ENCODE measurements at regions not wholly inside any gene's neighbourhood (a gene's known extent, or its start where the extent isn't known, plus 50 kb on each side); places are given as distances from the start of the nearest gene placed in this dataset.

DNA sequence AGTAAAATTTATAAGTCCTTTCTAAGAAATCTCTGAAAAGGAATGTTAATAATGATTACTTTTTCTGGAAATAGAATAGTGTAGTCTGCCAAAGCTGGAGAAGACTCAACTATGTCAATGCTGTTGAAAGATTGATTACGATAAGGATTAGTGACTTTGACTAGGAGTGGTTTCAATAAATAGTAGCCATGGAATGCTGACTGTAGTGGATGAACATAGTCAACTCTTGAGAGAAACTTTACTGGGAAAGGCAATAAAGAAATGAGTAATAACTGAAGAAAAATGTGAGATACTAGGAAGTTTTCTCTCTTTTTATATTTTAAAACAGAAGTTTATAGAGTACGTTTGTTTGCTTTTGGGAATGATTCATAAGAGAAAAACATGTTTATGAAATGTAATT, 105.0 kb upstream of the CDK13 start:
- WGBS (ENCODE audit: insufficient coverage, low coverage, missing lambda C conversion rate) = 0% methylated on average over 2 of the region's 2 CpGs
- in situ Hi-C loops (cut with MboI) = no loop called here
- no peak overlapping the region for H3K4me3 ChIP-seq
- ChIA-PET CTCF (ENCODE audit: low intra/inter-chr PET ratio) (no interaction called here), POLR2A (no interaction called here)
- FAIRE-seq = no peak
- H3K9me3 ChIP-seq (replicated peaks; ENCODE audit: control insufficient read depth, insufficient read depth, low read depth, low read length) = no peaks in the 10 kb centered on the region
- no peak overlapping the region for H2AFZ ChIP-seq (ENCODE audit: low read depth, low read length)
- no peak overlapping the region for H3K4me2 ChIP-seq (ENCODE audit: insufficient read depth, low read length)
- no peaks in the 10 kb centered on the region for H3K4me1 ChIP-seq (replicated peaks in 1 of 2; ENCODE audit: control insufficient read depth in 2 of 2, insufficient read depth in 2 of 2, low read length in 2 of 2)
- H3K36me3 ChIP-seq (ENCODE audit: control insufficient read depth, insufficient read depth, low read length) = no peaks in the 10 kb centered on the region
- H4K20me1 ChIP-seq (replicated peaks; ENCODE audit: control insufficient read depth, insufficient read depth, low read length) = no peaks in the 10 kb centered on the region
- intact Hi-C loops (cut with micrococcal nuclease) = no loop called here
- no peak overlapping the region for H3K27ac ChIP-seq (ENCODE audit: extremely low read depth, low read depth, low read length)
- no peaks in the 10 kb centered on the region for H3K79me2 ChIP-seq (ENCODE audit: control insufficient read depth, insufficient read depth, low read length)
- no peak for TF ChIP-seq HMGN3 (IDR thresholded peaks at IDR 0.05; ENCODE audit: borderline replicate concordance, extremely low read depth, insufficient read length, low read depth, low read length)
- TF ChIP-seq PHF21A (IDR thresholded peaks at IDR 0.05; ENCODE audit: borderline replicate concordance, low read depth) = no peak
- no peak for TF ChIP-seq PHTF2 (CRISPR knock-in tag; IDR thresholded peaks at IDR 0.05)
- TF ChIP-seq HIVEP1 (CRISPR knock-in tag; IDR thresholded peaks at IDR 0.05) = no peak
- no peak for TF ChIP-seq HDAC8 (tag; IDR thresholded peaks at IDR 0.05)
- no peak for TF ChIP-seq ZNF263 (CRISPR knock-in tag; IDR thresholded peaks at IDR 0.05; ENCODE audit: borderline replicate concordance)
- TF ChIP-seq ZFP1 (CRISPR knock-in tag; IDR thresholded peaks at IDR 0.05) = no peak
- no peak for TF ChIP-seq JUND (IDR thresholded peaks at IDR 0.05; ENCODE audit: borderline replicate concordance, low read depth, low read length)
- TF ChIP-seq JUND (tag; IDR thresholded peaks at IDR 0.05; ENCODE audit: borderline replicate concordance, low read depth, low read length) = no peak
- TF ChIP-seq CHD4 (IDR thresholded peaks at IDR 0.05; ENCODE audit: insufficient read depth, insufficient replicate concordance, low read depth, low read length, poor library complexity, severe bottlenecking) = no peak
- TF ChIP-seq IRF2 (CRISPR knock-in tag; IDR thresholded peaks at IDR 0.05) = no peak
- no peak for TF ChIP-seq FOXA3 (CRISPR knock-in tag; conservative IDR thresholded peaks at IDR 0.05 in 1 of 2, IDR thresholded peaks at IDR 0.05 in 1 of 2)
- no peak for TF ChIP-seq ZNF3 (CRISPR knock-in tag; IDR thresholded peaks at IDR 0.05)
- TF ChIP-seq NBN (IDR thresholded peaks at IDR 0.05; ENCODE audit: low read depth) = no peak
- TF ChIP-seq, protein P1, sequence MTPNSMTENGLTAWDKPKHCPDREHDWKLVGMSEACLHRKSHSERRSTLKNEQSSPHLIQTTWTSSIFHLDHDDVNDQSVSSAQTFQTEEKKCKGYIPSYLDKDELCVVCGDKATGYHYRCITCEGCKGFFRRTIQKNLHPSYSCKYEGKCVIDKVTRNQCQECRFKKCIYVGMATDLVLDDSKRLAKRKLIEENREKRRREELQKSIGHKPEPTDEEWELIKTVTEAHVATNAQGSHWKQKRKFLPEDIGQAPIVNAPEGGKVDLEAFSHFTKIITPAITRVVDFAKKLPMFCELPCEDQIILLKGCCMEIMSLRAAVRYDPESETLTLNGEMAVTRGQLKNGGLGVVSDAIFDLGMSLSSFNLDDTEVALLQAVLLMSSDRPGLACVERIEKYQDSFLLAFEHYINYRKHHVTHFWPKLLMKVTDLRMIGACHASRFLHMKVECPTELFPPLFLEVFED (CRISPR knock-in tag; conservative IDR thresholded peaks at IDR 0.05) = no peak
- no peak for TF ChIP-seq KLF6 (CRISPR knock-in tag; IDR thresholded peaks at IDR 0.05; ENCODE audit: borderline replicate concordance)
- TF ChIP-seq, protein P2, sequence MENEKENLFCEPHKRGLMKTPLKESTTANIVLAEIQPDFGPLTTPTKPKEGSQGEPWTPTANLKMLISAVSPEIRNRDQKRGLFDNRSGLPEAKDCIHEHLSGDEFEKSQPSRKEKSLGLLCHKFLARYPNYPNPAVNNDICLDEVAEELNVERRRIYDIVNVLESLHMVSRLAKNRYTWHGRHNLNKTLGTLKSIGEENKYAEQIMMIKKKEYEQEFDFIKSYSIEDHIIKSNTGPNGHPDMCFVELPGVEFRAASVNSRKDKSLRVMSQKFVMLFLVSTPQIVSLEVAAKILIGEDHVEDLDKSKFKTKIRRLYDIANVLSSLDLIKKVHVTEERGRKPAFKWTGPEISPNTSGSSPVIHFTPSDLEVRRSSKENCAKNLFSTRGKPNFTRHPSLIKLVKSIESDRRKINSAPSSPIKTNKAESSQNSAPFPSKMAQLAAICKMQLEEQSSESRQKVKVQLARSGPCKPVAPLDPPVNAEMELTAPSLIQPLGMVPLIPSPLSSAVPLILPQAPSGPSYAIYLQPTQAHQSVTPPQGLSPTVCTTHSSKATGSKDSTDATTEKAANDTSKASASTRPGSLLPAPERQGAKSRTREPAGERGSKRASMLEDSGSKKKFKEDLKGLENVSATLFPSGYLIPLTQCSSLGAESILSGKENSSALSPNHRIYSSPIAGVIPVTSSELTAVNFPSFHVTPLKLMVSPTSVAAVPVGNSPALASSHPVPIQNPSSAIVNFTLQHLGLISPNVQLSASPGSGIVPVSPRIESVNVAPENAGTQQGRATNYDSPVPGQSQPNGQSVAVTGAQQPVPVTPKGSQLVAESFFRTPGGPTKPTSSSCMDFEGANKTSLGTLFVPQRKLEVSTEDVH (IDR thresholded peaks at IDR 0.05; ENCODE audit: low read depth, partially characterized antibody) = no peak
- TF ChIP-seq KAT8 (IDR thresholded peaks at IDR 0.05; ENCODE audit: low read depth) = no peak
- no peak for DNase-seq (ENCODE audit: extremely low read depth in 1 of 4, low spot score in 3 of 4)
- no peak overlapping the region for H3K9ac ChIP-seq (ENCODE audit: insufficient read depth in 1 of 2, low read depth in 2 of 2, low read length in 2 of 2)
- H3K9me1 ChIP-seq (ENCODE audit: control insufficient read depth, insufficient read depth, low read length) = no peaks in the 10 kb centered on the region
- ATAC-seq = no peak
- BruUV-seq (replicated peaks) = no TSS peak
- H3K27me3 ChIP-seq (ENCODE audit: control insufficient read depth in 2 of 2, insufficient read depth in 2 of 2, low read length in 2 of 2) = peaks cover 4 to 8% of the 10 kb centered on the region in 2 experiments; a peak in 2 of 5 replicates

Data from K562 (cell line).